CD4-positive, alpha-beta T cell treated with Interleukin-17A for 1 hour (primary cell): ENCODE measurements at regions not wholly inside any gene's neighbourhood (a gene's known extent, or its start where the extent isn't known, plus 50 kb on each side); places are given as distances from the start of the nearest gene placed in this dataset.
A peak's percentile ranks its signal among the peaks of the same experiment; 100 is the strongest.

ENCODE experiments used
- DNase-seq: peaks from one replicate; pipeline ENCODE4 v3.0.0-alpha.2; 2020

DNA sequence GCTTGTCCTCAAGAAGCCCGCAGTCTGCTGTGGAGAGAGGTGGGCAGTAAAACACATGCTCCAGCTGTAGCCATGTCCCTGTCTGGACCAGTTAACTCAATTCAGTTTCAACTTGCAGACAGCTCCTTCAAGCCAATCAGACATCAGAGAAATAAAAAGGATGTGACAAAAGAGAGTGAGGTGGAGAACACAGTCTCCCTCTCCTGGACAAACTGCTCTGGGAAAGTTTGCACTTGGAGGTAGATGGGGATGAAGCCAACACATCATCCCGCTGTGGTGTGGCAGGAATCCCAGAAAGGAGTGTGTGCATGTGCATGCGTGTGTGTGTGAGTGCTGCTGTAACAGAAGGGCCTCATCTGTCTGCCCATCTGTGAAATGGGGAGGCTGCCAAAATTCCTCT is 358.6 kb upstream of the ASIC2 start:
- DNase-seq, result no peak

GRCh38 chr17:33652731-33653398 is 359.8 kb upstream of the ASIC2 start:
- DNase-seq, result no peak

DNA sequence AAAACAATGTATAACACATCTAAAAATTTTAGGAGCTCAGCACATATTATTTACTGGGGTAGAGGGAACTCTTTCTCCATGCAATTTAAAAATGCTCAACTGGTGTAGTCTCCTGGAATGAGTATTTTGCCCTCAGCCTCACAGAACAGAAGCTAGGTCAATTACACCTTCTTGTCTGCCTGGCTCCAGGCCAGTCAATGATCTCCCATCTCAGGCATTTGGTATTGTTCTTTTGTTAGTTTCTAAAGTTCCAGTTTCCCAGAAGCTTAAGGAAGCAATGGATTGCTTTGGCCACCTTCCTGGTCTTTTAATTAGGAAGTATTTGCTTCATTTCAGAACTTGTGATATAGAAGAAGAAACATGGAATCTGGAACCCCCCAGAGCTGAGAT is 360.3 kb upstream of the ASIC2 start:
- no peak for DNase-seq

DNA sequence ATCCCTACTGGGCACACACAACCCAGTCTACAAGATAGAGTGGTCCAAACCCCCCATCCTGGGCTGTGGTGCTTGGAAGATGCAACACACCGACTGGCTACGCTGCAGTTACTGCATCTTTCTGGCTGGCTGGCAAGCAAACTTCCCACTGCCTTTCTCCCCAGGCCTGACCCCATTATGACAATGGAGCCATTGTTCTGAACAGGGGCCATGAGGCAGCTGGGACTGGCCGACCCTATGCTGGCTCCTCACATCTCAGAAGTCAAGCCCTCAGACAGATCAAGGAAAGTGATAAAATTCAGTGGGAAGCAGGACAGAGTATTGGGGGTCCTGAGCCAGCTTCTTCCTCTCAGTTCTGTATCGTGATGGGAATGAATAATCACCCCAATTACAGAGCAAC is 364.1 kb upstream of the ASIC2 start:
- DNase-seq, result no peak

DNA sequence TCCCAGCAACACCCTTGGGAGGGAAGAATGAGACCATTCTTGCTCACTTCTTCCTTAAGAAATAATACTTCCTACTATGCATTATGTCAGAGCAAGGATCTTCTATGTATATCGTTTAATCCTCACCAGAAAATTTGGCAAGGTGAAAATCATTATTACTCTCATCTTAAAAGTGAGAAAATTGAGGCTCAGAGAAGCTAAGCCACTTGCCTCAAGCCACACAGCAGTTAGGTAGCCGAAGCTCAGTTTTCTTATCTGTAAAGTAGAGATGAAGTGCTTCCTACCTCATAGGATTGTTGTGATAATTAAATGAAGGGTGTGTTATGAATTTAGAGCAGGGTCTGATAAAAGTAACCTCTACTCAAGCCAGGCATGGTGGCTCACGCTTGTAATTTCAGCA is 368.9 kb upstream of the ASIC2 start:
- DNase-seq, result no peak

- DNase-seq, result no peak
Observed at GRCh38 chr17:33664116-33664840, 371.2 kb upstream of the ASIC2 start.

DNA sequence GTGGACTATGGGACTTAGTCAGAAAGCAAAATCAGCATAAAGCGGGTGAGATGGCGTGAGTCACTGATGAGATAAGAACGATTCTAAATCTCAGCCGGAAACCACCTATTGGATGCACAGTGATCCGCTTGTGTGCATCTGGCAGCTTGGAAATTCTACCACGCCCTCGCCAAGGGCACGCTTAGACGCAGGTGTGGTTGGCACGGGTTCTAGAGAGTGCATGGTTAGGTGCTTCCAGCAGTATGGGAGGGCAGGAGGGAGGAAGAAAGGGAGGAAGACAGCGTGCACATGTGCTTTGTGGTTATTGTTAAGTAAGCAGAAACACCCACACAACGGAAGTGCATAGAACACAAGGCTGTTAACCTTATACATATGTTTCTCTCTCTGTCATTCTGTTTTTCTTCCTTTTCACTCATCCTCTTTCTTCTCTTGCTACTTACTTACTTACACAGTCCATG is 374.0 kb upstream of the ASIC2 start:
- DNase-seq, result peak; percentile 20

- DNase-seq, result no peak
Observed at GRCh38 chr17:33667671-33668070, 374.6 kb upstream of the ASIC2 start.

DNA sequence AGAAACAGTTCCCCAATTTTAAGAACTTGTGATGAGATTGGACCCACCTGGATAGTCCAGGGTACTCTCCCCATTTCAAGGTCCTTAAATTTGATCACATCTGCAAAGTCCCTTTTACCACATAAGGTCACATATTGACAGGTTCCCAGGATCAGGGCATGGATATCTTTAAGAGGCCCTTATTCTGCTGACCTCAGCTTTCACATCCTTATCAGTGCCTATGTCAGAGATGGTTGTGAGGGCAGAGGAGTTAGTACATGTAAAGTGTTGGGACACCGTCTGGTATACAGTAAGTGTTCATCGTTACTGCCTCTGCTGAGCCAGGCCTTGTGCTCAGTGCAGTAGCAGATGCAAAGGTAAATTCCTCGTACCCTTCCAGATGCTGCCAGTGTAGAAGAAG is 375.4 kb upstream of the ASIC2 start:
- no peak for DNase-seq

GRCh38 chr17:33671491-33671890 is 378.4 kb upstream of the ASIC2 start:
- no peak for DNase-seq

- DNase-seq, result peak; percentile 44
Observed at GRCh38 chr17:33674685-33675084, 381.6 kb upstream of the ASIC2 start.

DNA sequence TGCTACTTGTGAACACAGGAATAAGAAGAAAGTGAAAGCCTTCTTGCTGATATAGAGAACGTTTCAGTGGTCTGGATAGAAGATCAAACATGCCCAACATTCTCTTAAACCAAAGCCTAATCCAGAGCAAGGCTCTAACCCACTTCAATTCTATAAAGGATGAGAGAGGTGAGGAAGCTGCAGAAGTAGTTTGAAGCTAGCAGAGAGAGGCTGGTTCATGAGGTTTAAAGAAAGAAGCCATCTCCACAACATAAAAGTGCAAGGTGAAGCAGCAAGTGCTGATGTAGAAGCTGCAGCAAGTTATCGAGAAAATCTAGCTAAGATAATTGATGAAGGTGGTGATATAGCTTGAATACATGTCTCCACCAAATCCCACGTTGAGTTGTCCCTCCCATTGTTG is 383.3 kb upstream of the ASIC2 start:
- DNase-seq, result no peak

DNA sequence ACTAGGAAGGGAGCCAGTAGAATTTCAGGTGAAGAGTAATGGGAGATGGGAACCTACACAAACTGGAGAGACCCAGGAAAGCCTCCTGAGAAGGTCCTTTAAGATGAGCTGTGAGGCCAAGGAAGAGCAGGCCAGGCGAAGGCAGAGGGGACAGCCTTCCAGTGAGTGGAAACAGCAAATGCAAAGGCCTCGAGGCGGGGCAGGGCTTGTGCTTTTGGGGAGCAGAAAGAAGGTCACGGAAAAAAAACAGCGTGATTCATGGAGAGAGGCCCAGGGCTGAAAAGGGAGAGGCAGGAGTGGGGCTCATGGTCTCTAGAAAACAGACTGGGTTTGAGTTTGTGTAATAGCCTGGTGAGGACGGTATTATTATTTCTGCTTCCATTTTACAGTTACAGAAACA is 386.5 kb upstream of the ASIC2 start:
- no peak for DNase-seq

- no peak for DNase-seq
Observed at GRCh38 chr17:33680472-33680871, 387.4 kb upstream of the ASIC2 start.

DNA sequence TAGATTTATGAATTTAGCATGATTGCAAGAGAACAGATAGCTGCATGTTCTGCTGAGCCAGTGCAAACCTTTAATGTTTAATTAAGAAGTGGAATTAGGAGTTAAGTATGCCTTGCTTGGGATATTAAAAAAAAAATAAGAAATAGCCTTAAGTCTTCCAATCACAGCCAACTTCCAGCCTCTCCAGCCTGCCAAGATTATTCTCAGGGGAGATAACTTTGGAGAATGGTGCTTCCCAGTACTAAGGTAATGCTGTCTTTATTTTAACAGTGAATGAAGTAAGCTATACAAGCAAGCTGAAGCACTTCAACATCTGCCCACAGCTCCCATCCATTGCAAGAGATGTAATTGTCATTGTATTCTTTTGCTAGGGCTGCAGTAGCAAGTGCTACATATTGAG is 389.5 kb upstream of the ASIC2 start:
- no peak for DNase-seq

- DNase-seq, result no peak
Observed at GRCh38 chr17:33684735-33685134, 391.6 kb upstream of the ASIC2 start.

- DNase-seq, result no peak
Observed at GRCh38 chr17:33686171-33686570, 393.1 kb upstream of the ASIC2 start.

DNA sequence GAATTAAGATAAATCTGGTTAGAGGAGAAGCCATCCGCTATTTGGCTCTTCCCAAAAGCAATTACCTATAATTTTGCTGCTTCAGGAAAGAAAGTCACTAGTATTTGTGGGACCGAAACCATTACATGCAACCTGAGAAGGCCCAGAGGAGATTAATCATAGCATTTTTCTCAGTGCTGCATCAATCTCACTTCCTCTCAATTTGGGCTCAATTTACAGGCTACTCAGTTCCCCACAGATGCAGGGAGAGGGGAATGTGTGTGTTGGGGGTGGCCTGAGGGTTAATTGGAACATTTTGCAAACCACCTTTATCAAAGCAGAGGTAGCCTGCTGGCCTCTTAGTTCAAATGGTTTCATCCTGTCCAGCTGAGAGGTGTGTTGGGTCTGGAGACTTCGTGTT is 394.7 kb upstream of the ASIC2 start:
- DNase-seq, result no peak

GRCh38 chr17:33688771-33689170 is 395.7 kb upstream of the ASIC2 start:
- DNase-seq, result no peak

GRCh38 chr17:33689725-33690124 is 396.6 kb upstream of the ASIC2 start:
- DNase-seq, result no peak

- DNase-seq, result no peak
Observed at GRCh38 chr17:33695431-33695830, 402.3 kb upstream of the ASIC2 start.

- DNase-seq, result no peak
Observed at GRCh38 chr17:33696102-33696501, 403.0 kb upstream of the ASIC2 start.

GRCh38 chr17:33697557-33697956 is 404.5 kb upstream of the ASIC2 start:
- DNase-seq, result no peak

- no peak for DNase-seq
Observed at GRCh38 chr17:33701910-33702309, 408.8 kb upstream of the ASIC2 start.

GRCh38 chr17:33704856-33705255 is 411.8 kb upstream of the ASIC2 start:
- no peak for DNase-seq
